IPS-20b (cell line): ENCODE measurements at regions not wholly inside any gene's neighbourhood (a gene's known extent, or its start where the extent isn't known, plus 50 kb on each side); places are given as distances from the start of the nearest gene placed in this dataset.

Experiments used
- H3K27ac ChIP-seq: one replicate; pipeline ENCODE4 v1.5.1; 2013; ENCODE audit warnings: low read length
- H3K27me3 ChIP-seq: 2 replicates; pipeline ENCODE4 v1.6.1; 2013; ENCODE audit warnings: mild to moderate bottlenecking, low read length, inconsistent platforms; ENCODE audit not compliant: insufficient read depth
- H3K36me3 ChIP-seq: 2 replicates; pipeline ENCODE4 v1.6.1; 2013; ENCODE audit warnings: low read depth, mild to moderate bottlenecking, inconsistent platforms, low read length, moderate library complexity; ENCODE audit not compliant: insufficient read depth
- H3K4me1 ChIP-seq: 2 replicates; pipeline ENCODE4 v1.6.1; 2013; ENCODE audit warnings: mild to moderate bottlenecking, control low read depth, inconsistent platforms, low read length, moderate library complexity; ENCODE audit not compliant: insufficient read depth
- H3K4me3 ChIP-seq: 2 replicates; pipeline ENCODE4 v1.5.1; 2013; ENCODE audit warnings: mild to moderate bottlenecking, low read length, inconsistent platforms
- H3K9ac ChIP-seq: 2 replicates; pipeline ENCODE4 v1.6.1; 2013; ENCODE audit warnings: low read depth, mild to moderate bottlenecking, inconsistent platforms, low read length, moderate library complexity
- H3K9me3 ChIP-seq: 2 replicates; pipeline ENCODE4 v1.6.1; 2013; ENCODE audit warnings: mild to moderate bottlenecking, low read depth, low read length, inconsistent platforms; ENCODE audit not compliant: insufficient read depth

DNA sequence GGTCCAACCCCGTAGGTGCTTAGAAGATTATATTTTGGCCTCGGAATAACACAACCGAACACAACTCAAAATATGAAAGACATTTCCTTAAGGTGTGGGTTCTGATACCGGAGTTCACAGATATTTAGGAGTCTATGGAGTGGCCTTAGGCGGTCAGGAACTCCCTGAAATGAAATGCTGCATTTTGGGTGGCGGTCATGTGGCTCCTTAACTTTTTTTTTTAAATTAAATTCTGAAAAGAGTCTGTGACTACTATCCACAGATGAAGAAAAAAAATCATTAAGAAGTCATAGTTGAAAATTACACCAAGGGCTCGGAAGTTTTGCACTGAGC, 290.9 kb upstream of the NFE2L3 start:
- H3K27me3 ChIP-seq, result peaks cover 86% of the 10 kb centered on the region
- no peaks in the 10 kb centered on the region for H3K9me3 ChIP-seq
- no peak overlapping the region for H3K9ac ChIP-seq
- no peak overlapping the region for H3K27ac ChIP-seq
- H3K36me3 ChIP-seq, result no peaks in the 10 kb centered on the region
- H3K4me3 ChIP-seq, result no peak overlapping the region
- H3K4me1 ChIP-seq, result peaks cover 24% of the 10 kb centered on the region

DNA sequence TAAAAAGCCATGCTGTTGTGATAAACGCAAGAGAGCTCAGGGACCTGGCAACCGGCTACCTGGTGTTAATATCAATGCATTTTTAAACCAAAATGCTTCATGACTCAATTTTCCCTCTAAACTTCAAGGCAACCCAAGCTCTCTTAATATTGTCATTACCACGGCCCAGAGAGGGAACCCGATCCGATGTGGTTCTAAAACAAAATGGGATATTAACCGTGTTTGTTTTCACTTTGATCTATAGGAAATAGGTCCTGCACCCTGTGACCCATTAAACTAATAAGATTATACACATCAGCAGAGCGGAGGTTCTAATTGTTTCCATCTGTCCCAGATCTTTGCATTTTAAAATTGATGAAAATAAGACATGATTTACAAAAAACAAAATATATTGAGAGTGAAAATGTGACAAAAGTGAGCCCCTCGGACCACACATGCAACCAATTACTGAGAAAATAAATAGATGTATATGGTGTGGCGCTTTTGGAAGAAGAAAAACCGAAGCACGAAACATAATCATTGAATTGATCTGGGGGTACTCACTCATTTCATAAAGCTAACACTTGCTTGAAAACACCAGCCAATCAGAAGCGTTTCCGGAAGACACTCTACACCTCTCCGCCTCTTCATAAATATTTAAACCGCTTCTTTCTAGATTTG, 290.3 kb upstream of the NFE2L3 start:
- Histone ChIP-seq H3K4me3 (peak overlapping the region; percentile 21; the same call in 1 of the 2 replicates), H3K27ac (no peak overlapping the region), H3K9me3 (no peaks in the 10 kb centered on the region), H3K4me1 (peaks cover 21% of the 10 kb centered on the region), H3K9ac (no peak overlapping the region), H3K36me3 (no peaks in the 10 kb centered on the region), H3K27me3 (peaks cover 86% of the 10 kb centered on the region)

DNA sequence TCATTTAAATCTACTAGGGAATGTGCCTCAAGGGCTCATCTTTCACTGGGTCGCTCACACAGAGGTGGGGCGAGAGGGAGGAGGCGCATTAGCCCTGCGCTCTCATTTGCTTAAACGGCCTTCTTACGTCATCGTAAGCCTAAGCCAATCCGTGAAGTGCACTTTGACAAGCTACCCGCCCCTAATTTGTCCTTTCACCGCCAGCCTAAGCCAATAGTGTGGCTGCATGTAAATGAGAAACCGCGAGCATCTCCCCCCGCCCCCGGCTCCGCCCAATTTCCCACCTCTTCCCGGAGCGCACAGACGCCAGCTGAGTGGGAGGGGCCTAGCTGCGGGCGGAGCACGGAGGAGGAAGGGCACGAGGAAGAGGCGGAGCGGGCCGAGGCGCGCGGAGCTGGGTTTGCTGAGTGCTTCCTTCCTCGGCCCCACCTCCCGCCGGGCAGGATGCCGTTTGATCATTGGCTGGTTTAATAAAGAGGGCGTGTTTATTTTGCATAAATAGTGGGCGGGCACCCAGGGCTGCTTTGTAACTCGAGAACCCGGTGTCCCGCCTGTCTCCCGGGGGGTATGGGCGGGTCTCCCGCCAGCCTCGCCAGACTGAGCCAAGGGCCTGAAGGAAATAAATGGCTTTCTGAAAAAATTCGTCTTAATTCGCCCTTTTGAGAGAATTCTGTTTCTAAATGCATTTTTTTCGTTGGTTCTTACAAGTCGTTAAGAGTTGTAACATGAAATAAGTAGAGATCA, 289.6 kb upstream of the NFE2L3 start:
- H3K27me3 ChIP-seq, result peaks cover 86% of the 10 kb centered on the region
- H3K27ac ChIP-seq, result no peak overlapping the region
- H3K4me3 ChIP-seq, result no peak overlapping the region
- no peaks in the 10 kb centered on the region for H3K36me3 ChIP-seq
- H3K9ac ChIP-seq, result no peak overlapping the region
- H3K4me1 ChIP-seq, result peaks cover 21% of the 10 kb centered on the region
- H3K9me3 ChIP-seq, result no peaks in the 10 kb centered on the region

DNA sequence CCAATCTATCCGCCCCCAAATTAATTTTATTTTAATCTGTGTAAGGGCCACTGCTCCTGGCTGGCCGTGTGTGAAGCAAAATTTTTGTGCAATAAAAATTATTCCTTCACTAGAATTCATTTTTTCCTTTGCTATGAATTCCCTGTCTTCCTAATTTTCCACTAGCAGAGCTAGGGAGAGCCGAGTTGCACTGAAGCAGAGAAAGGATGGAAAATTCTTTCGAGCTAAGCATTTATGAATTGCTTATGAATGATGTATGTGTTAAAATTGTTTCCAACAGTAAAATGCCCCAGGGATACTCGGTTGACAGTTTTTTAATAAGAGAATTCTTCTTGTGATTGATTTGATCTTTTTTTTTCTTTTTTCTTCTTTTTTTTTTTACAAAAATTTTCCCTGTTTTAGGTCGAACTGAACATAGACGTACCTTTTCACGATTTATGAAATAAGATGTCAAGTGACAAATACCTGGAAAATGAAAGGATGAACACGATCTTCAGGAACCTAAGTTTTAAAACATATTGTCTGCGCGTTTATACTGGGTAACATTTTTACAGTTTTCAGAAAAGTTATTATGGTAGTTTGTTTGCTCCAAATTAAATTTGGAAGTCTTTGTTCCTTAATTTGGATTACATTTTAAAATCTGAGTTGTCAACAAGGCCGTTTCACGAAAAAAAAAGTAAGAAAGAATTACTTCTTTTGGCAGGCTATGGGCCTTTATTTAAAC, 288.8 kb upstream of the NFE2L3 start:
- peaks cover 16% of the 10 kb centered on the region for H3K4me1 ChIP-seq
- H3K27me3 ChIP-seq, result peaks cover 85% of the 10 kb centered on the region
- H3K9ac ChIP-seq, result no peak overlapping the region
- H3K4me3 ChIP-seq, result no peak overlapping the region
- H3K9me3 ChIP-seq, result no peaks in the 10 kb centered on the region
- H3K36me3 ChIP-seq, result no peaks in the 10 kb centered on the region
- H3K27ac ChIP-seq, result no peak overlapping the region

DNA sequence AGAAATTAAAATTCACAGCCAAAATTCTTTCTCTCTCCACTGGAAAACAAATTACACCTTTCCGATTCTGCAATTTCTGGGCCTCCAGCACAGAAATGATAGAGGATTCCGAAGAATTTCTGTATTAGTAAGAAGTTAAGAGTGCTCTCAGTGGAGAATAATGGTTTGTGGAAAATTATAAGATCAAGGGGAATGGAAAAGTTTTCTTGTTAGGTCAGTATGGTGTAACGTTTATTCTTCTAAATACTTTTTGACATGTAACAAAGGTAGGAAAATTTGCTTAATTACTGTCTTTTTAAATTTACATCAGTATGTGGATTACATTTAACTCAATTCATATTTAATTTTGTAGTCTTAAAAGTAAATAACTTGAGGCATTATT, 288.3 kb upstream of the NFE2L3 start:
- peaks cover 13% of the 10 kb centered on the region for H3K4me1 ChIP-seq
- H3K36me3 ChIP-seq, result no peaks in the 10 kb centered on the region
- H3K9me3 ChIP-seq, result no peaks in the 10 kb centered on the region
- H3K27me3 ChIP-seq, result peaks cover 85% of the 10 kb centered on the region
- H3K4me3 ChIP-seq, result no peak overlapping the region
- no peak overlapping the region for H3K27ac ChIP-seq
- H3K9ac ChIP-seq, result no peak overlapping the region

DNA sequence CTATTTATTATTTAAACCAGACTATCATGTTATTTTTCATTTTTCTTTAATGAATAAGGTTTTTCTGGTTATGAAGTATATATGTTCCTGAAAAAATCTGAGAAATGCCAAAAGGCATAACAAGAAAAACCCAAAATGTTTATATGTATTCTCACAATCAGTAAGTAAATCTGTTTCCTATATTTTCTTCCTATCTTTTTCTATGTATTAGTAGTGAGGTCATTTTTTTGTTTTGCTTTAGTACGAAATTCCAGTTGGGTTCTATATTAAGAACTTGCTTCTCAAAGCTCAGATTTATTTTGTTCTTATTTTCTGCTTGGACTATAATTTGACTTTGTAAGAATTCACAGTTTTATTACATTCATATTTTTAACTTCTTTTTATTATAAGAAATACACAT, 287.5 kb upstream of the NFE2L3 start:
- Histone ChIP-seq H3K9me3 (no peaks in the 10 kb centered on the region), H3K27ac (no peak overlapping the region), H3K4me1 (peaks cover 13% of the 10 kb centered on the region), H3K27me3 (peaks cover 85% of the 10 kb centered on the region), H3K9ac (no peak overlapping the region), H3K4me3 (no peak overlapping the region), H3K36me3 (no peaks in the 10 kb centered on the region)

DNA sequence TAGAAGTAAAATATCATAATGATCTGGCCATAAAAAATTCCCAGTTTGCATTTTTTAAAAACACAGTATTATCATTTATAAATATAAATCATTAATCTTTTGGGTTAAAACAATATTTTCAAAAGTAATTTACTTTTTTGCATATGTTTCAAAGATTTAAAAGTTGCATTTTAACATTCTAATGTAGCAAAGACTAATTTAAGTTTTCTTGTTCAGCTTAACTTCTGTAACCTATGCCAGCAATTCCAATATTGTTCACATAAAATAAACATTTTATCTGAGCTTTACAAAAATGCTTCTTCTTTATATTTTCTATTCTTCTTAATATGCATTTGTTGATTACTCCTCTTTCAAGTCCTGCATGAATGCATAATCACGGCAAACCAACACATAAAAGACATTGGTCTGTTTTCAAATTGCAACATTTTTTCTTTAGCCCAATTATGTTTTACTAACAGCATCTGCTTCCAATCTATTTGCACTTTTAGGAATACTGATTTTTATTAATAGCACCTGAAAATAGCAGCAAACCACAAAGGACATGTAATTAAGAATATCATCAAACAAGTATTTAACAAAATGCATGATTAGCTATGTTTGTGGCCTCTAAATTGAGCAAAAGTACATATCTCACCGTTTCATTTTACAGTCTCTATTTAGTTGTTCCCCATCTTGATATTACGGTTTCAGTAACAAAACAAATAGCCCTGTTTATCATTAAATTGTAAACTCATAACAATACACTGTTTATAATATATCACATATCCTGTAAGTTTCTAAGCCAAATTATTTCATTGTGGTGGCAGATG, 286.9 kb upstream of the NFE2L3 start:
- Histone ChIP-seq H3K9me3 (no peaks in the 10 kb centered on the region), H3K36me3 (no peaks in the 10 kb centered on the region), H3K4me1 (peaks cover 13% of the 10 kb centered on the region), H3K9ac (no peak overlapping the region), H3K27ac (no peak overlapping the region), H3K4me3 (no peak overlapping the region), H3K27me3 (peaks cover 83% of the 10 kb centered on the region)

DNA sequence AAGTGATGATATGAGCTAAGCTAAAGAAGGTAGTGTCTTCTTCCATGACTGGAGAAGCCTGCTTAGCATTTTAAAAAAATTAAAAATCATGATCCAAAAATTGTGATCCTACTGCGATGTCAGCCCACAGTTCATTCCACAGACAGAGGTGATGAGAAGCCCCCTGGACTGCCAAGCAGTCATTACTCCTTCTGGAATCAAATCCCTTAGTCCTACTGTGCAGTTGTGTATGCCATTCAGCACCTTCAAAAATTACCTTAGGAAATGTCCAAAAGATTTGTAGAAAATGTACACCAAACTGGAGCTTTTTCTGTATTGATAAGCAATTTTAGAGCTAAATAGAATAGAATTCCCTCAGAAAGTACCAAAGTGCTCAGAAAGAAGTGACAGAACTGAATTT, 283.5 kb upstream of the NFE2L3 start:
- Histone ChIP-seq H3K36me3 (no peaks in the 10 kb centered on the region), H3K4me1 (peaks cover 7% of the 10 kb centered on the region), H3K9me3 (no peaks in the 10 kb centered on the region), H3K27me3 (peaks cover 69% of the 10 kb centered on the region), H3K4me3 (no peak overlapping the region), H3K27ac (no peak overlapping the region), H3K9ac (no peak overlapping the region)

DNA sequence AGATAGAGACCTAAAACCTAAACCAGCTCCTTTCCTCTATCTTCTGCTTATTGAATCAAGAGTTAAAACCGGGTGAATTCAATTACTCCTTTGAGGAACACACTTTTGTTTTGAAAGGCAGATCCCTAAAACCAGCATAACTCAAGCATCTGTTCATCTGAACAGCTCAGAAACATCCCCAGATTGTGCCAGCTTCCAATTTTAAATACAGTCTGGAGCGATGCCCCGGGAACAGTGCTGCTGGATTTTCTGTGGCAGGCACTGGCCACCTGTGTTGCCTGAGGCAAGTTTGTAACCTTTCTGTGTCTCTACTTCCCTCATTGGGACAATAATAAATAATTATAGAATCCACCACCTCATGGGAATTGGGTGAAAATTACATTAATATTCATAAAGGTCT, 281.4 kb upstream of the NFE2L3 start:
- no peak overlapping the region for H3K4me3 ChIP-seq
- no peaks in the 10 kb centered on the region; the same call in 1 of the 2 replicates for H3K4me1 ChIP-seq
- H3K36me3 ChIP-seq, result no peaks in the 10 kb centered on the region
- H3K27me3 ChIP-seq, result peaks cover 50% of the 10 kb centered on the region
- H3K27ac ChIP-seq, result no peak overlapping the region
- H3K9ac ChIP-seq, result no peak overlapping the region
- H3K9me3 ChIP-seq, result no peaks in the 10 kb centered on the region

DNA sequence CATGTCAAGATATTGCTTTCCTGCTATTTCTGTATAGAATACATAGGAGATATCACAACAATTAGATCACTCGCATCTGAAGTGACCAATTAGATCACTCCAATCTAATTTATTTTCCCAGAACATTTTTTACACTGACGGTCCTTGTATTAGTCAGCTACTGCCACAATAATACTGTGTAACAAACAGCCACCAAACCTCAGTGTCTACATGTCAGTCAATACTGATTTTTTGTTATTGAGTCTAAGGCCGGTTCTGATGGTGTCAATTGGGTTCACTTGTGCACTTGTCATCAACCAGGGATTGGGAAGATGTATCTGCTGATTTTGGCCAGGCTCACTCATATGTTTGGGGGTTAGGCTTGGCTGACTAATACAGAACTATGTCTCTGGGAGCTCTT, 275.9 kb upstream of the NFE2L3 start:
- no peak overlapping the region for H3K9ac ChIP-seq
- no peaks in the 10 kb centered on the region for H3K4me1 ChIP-seq
- no peaks in the 10 kb centered on the region for H3K36me3 ChIP-seq
- H3K9me3 ChIP-seq, result no peaks in the 10 kb centered on the region
- H3K4me3 ChIP-seq, result no peak overlapping the region
- no peak overlapping the region for H3K27ac ChIP-seq
- H3K27me3 ChIP-seq, result peaks cover 8% of the 10 kb centered on the region; the same call in 1 of the 2 replicates
